K562 (cell line): ENCODE measurements at regions not wholly inside any gene's neighbourhood (a gene's known extent, or its start where the extent isn't known, plus 50 kb on each side); places are given as distances from the start of the nearest gene placed in this dataset.

Experiments used
- ATAC-seq: fragments of 200-7000 bp; cut with Tn5 transposase; 3 replicates; pipeline ENCODE4 v1.9.1; 2020; ENCODE audit warnings: moderate library complexity
- BruUV-seq: library from RNA; stranded (reverse); fragments of 400-500 nt; replicated peaks from 2 replicates; lab custom pipeline; 2021; lab: Mats Ljungman, UMichigan
- CTCF ChIA-PET: fragments of 300-600 bp; formaldehyde crosslinking; extraction: SDS; loops from one replicate; lab custom pipeline; 2021; ENCODE audit warnings: low intra/inter-chr PET ratio; lab: Yijun Ruan, JAX
- POLR2A ChIA-PET: fragments of 300-600, 350-650 bp; sonication (Branson Sonifier 250); formaldehyde crosslinking; extraction: SDS; loops from one replicate; lab custom pipeline; 2021; ENCODE audit warnings: antibody characterized with exemption, inconsistent platforms; lab: Yijun Ruan, JAX
- DNase-seq, 4 experiments: peaks; one replicate each; pipeline versions ENCODE4 v3.0.0 to v3.0.0-alpha.2; 2011 to 2018; ENCODE audit warnings: low spot score in 3 of 4, mixed read lengths in 3 of 4; ENCODE audit errors: extremely low read depth in 1 of 4
- FAIRE-seq: peaks from 2 replicates; lab custom pipeline; 2011; peaks lifted over from hg19 to GRCh38; lab: Jason Lieb, UNC
- H2AFZ ChIP-seq: 2 replicates; pipeline ENCODE4 v1.6.0; 2011; ENCODE audit warnings: low read depth, low read length, control low read depth, inconsistent platforms
- H3K27ac ChIP-seq: fragments of 200-600 bp; 3 replicates; pipeline ENCODE4 v1.8.0; 2011; ENCODE audit warnings: low read depth, mild to moderate bottlenecking, control low read depth, inconsistent platforms, low read length, moderate library complexity, mixed read lengths; ENCODE audit errors: extremely low read depth
- H3K27me3 ChIP-seq, 2 experiments: fragments of 300-600 bp in 1 of 2; 2 replicates in 1 of 2; 3 replicates in 1 of 2; pipeline versions ENCODE4 v1.6.0 to v1.8.0; 2011; ENCODE audit warnings: inconsistent platforms in 2 of 2, low read length in 2 of 2, mild to moderate bottlenecking in 1 of 2, mixed read lengths in 1 of 2, moderate library complexity in 1 of 2; ENCODE audit not compliant: control insufficient read depth in 2 of 2, insufficient read depth in 2 of 2
- H3K36me3 ChIP-seq: fragments of 300-600 bp; 3 replicates; pipeline ENCODE4 v1.8.0; 2011; ENCODE audit warnings: mild to moderate bottlenecking, low read length, inconsistent platforms; ENCODE audit not compliant: control insufficient read depth, insufficient read depth
- H3K4me1 ChIP-seq, 2 experiments: fragments of 200-600 bp in 1 of 2; replicated peaks in 1 of 2; 2 replicates in 1 of 2; 3 replicates in 1 of 2; pipeline versions ENCODE4 v1.5.1 to v1.8.0; 2011; ENCODE audit warnings: inconsistent platforms in 2 of 2, low read length in 2 of 2, mild to moderate bottlenecking in 1 of 2, mixed read lengths in 1 of 2, moderate library complexity in 1 of 2; ENCODE audit not compliant: control insufficient read depth in 2 of 2, insufficient read depth in 2 of 2
- H3K4me2 ChIP-seq: 2 replicates; pipeline ENCODE4 v1.6.1; 2011; ENCODE audit warnings: low read length, control low read depth, inconsistent platforms, mixed read lengths; ENCODE audit not compliant: insufficient read depth
- H3K4me3 ChIP-seq: fragments of 200-600 bp; sonication (generic), shearing (Covaris generic); 2 replicates; pipeline ENCODE4 v1.5.1; 2016; ENCODE audit warnings: control low read depth, inconsistent platforms
- H3K79me2 ChIP-seq: fragments of 200-600 bp; 3 replicates; pipeline ENCODE4 v1.8.0; 2011; ENCODE audit warnings: low read length, inconsistent platforms; ENCODE audit not compliant: control insufficient read depth, insufficient read depth
- H3K9ac ChIP-seq, 2 experiments: 2 replicates each; pipeline versions ENCODE4 v1.6.0 to v1.6.1; 2011; ENCODE audit warnings: low read depth in 2 of 2, low read length in 2 of 2, control low read depth in 1 of 2, inconsistent platforms in 1 of 2, mild to moderate bottlenecking in 1 of 2, mixed read lengths in 1 of 2; ENCODE audit not compliant: insufficient read depth in 1 of 2
- H3K9me1 ChIP-seq: one replicate; pipeline ENCODE4 v1.6.0; 2011; ENCODE audit warnings: inconsistent platforms, mild to moderate bottlenecking, low read length, moderate library complexity; ENCODE audit not compliant: control insufficient read depth, insufficient read depth
- H3K9me3 ChIP-seq: replicated peaks from 2 replicates; pipeline ENCODE4 v1.5.1; 2011; ENCODE audit warnings: low read depth, low read length, inconsistent platforms; ENCODE audit not compliant: control insufficient read depth, insufficient read depth
- H4K20me1 ChIP-seq: replicated peaks from 2 replicates; pipeline ENCODE4 v1.6.1; 2011; ENCODE audit warnings: low read length, inconsistent platforms, mixed read lengths; ENCODE audit not compliant: control insufficient read depth, insufficient read depth
- CHD1 ChIP-seq: fragments of 200-600 bp; sonication (generic); IDR thresholded peaks from one replicate; pipeline ENCODE4 v1.6.1; 2012; ENCODE audit warnings: mild to moderate bottlenecking, moderate library complexity, low read length, inconsistent platforms
- HES1 ChIP-seq: fragments of 450-650 bp; IDR thresholded peaks from 2 replicates; pipeline ENCODE4 v1.6.1; 2016; ENCODE audit warnings: low read depth, mild to moderate bottlenecking, moderate library complexity
- JUNB ChIP-seq: fragments of 450-650 bp; formaldehyde crosslinking; conservative IDR thresholded peaks from 2 replicates; pipeline ENCODE4 v1.4.0; 2020; ENCODE audit warnings: mild to moderate bottlenecking
- KLF6 ChIP-seq: fragments of 250-450 bp; sonication (Bioruptor Pico); IDR thresholded peaks from 2 replicates; pipeline ENCODE4 v1.4.0; 2020; ENCODE audit warnings: mild to moderate bottlenecking, moderate library complexity, borderline replicate concordance
- MXI1 ChIP-seq: IDR thresholded peaks from 2 replicates; pipeline ENCODE4 v1.6.1; 2011; ENCODE audit warnings: low read depth, mild to moderate bottlenecking, improper control_type of control experiment, low read length
- NCOA4 ChIP-seq: fragments of 450-650 bp; IDR thresholded peaks from 2 replicates; pipeline ENCODE4 v1.6.1; 2018; ENCODE audit warnings: mild to moderate bottlenecking; ENCODE audit not compliant: partially characterized antibody
- NRF1 ChIP-seq, 2 experiments: fragments of 450-650 bp; IDR thresholded peaks in 1 of 2; conservative IDR thresholded peaks in 1 of 2; 2 replicates each; pipeline ENCODE4 v1.6.1; 2014; ENCODE audit warnings: mild to moderate bottlenecking in 2 of 2
- RHOXF2B ChIP-seq: fragments of 250-450 bp; sonication (Bioruptor Pico); conservative IDR thresholded peaks from 2 replicates; pipeline ENCODE4 v1.5.1; 2021
- SIN3B ChIP-seq: fragments of 450-650 bp; IDR thresholded peaks from 2 replicates; pipeline ENCODE4 v1.6.1; 2017; ENCODE audit warnings: low read depth, mild to moderate bottlenecking, moderate library complexity
- STAT5B ChIP-seq: fragments of 250-450 bp; sonication (Bioruptor Pico); IDR thresholded peaks from 2 replicates; pipeline ENCODE4 v1.8.0; 2021; ENCODE audit warnings: mild to moderate bottlenecking, inconsistent platforms
- XRCC5 ChIP-seq: fragments of 200-400 bp; formaldehyde crosslinking; IDR thresholded peaks from 2 replicates; pipeline ENCODE4 v1.6.1; 2017; ENCODE audit warnings: low read depth, mild to moderate bottlenecking, low read length
- YBX1 ChIP-seq: fragments of 450-650 bp; IDR thresholded peaks from 2 replicates; pipeline ENCODE4 v1.7.1; 2016; ENCODE audit warnings: mild to moderate bottlenecking
- ZKSCAN3 ChIP-seq: fragments of 250-450 bp; sonication (Bioruptor Pico); IDR thresholded peaks from 2 replicates; pipeline ENCODE4 v1.4.0; 2020
- ZNF175 ChIP-seq: fragments of 200-800 bp; sonication (Bioruptor generic); IDR thresholded peaks from 2 replicates; pipeline ENCODE4 v1.6.1; 2016; ENCODE audit warnings: low read depth, mild to moderate bottlenecking, missing genetic modification characterization, missing compliant biosample characterization
- ZNF561 ChIP-seq: fragments of 450-650 bp; formaldehyde crosslinking; conservative IDR thresholded peaks from 2 replicates; pipeline ENCODE4 v1.4.0; 2020; ENCODE audit warnings: mild to moderate bottlenecking, moderate library complexity
- ZNF699 ChIP-seq: fragments of 250-450 bp; sonication (Bioruptor Pico); IDR thresholded peaks from 2 replicates; pipeline ENCODE4 v1.8.0; 2021; ENCODE audit warnings: mild to moderate bottlenecking, moderate library complexity; ENCODE audit not compliant: insufficient replicate concordance
- ZNF830 ChIP-seq: fragments of 250-450 bp; sonication (Bioruptor Pico); IDR thresholded peaks from 2 replicates; pipeline ENCODE4 v1.5.0; 2021; ENCODE audit warnings: mild to moderate bottlenecking
- WGBS: fragments of 100-300 bp; shearing (Covaris generic); methylation state at CpG from one replicate; pipeline ENCODE4 v1.1.6; 2016; ENCODE audit warnings: low coverage, mixed read lengths; ENCODE audit not compliant: insufficient coverage; ENCODE audit errors: missing lambda C conversion rate; 5-methylcytosine and 5-hydroxymethylcytosine counted together
- in situ Hi-C: fragments of 300-500 bp; cut with MboI; formaldehyde crosslinking; loops from 4 replicates; pipeline ENCODE4 v1.15.0; 2018; ENCODE audit warnings: inconsistent platforms, mixed read lengths
- intact Hi-C: fragments of 100-400 bp; cut with micrococcal nuclease; formaldehyde crosslinking; loops from 2 replicates; pipeline ENCODE4 v1.14.2; 2022
- TF ChIP-seq, protein P1 (sequence below): sonication (generic); formaldehyde crosslinking; IDR thresholded peaks from 2 replicates; pipeline ENCODE4 v1.9.0; 2022; ENCODE audit warnings: mild to moderate bottlenecking, missing genetic modification reagents
- TF ChIP-seq, protein P2 (sequence below): fragments of 250-450 bp; sonication (Bioruptor Pico); IDR thresholded peaks from 2 replicates; pipeline ENCODE4 v1.8.0; 2021; ENCODE audit warnings: moderate library complexity, mild to moderate bottlenecking, inconsistent platforms

- CTCF ChIA-PET: no interaction called here
- Histone ChIP-seq H3K79me2 (no peaks in the 10 kb centered on the region), H3K4me1 (no peaks in the 10 kb centered on the region), H3K9me1 (no peaks in the 10 kb centered on the region), H3K4me3 (no peak overlapping the region), H4K20me1 (no peaks in the 10 kb centered on the region), H3K36me3 (no peaks in the 10 kb centered on the region), H3K27me3 (no peaks in the 10 kb centered on the region), H3K9me3 (no peaks in the 10 kb centered on the region), H3K9ac (no peak overlapping the region), H2AFZ (no peak overlapping the region), H3K27ac (no peak overlapping the region), H3K4me2 (no peak overlapping the region)
- in situ Hi-C loops: no loop called here
- no TSS peak for BruUV-seq
- FAIRE-seq (no peak), ATAC-seq (no peak), DNase-seq (no peak)
- POLR2A ChIA-PET: no interaction called here
- 0% methylated on average over 3 of the region's 3 CpGs for WGBS
- TF ChIP-seq YBX1 (no peak), CHD1 (no peak), ZKSCAN3 (CRISPR knock-in tag) (no peak), ZNF175 (CRISPR knock-in tag) (no peak), ZNF830 (no peak), RHOXF2B (CRISPR knock-in tag) (no peak), XRCC5 (no peak), NRF1 (conservative IDR thresholded peaks at IDR 0.05 in 1 of 2, IDR thresholded peaks at IDR 0.05 in 1 of 2) (no peak), HES1 (no peak), ZNF561 (CRISPR knock-in tag) (no peak), MXI1 (no peak), KLF6 (CRISPR knock-in tag) (no peak), STAT5B (CRISPR knock-in tag) (no peak), SIN3B (no peak), ZNF699 (CRISPR knock-in tag) (no peak), NCOA4 (no peak), JUNB (CRISPR knock-in tag) (no peak)
- TF ChIP-seq, protein P1, sequence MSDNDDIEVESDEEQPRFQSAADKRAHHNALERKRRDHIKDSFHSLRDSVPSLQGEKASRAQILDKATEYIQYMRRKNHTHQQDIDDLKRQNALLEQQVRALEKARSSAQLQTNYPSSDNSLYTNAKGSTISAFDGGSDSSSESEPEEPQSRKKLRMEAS (CRISPR knock-in tag): no peak
- TF ChIP-seq, protein P2, sequence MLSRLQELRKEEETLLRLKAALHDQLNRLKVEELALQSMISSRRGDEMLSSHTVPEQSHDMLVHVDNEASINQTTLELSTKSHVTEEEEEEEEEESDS (CRISPR knock-in tag): no peak
- intact Hi-C loops: no loop called here
These were observed 160.9 kb downstream of the MZT1 start for GRCh38 chr13:72566526-72566925.
